Sigmoid colon (tissue), 4 donors: ENCODE measurements at regions not wholly inside any gene's neighbourhood (a gene's known extent, or its start where the extent isn't known, plus 50 kb on each side); places are given as distances from the start of the nearest gene placed in this dataset.

Experiments
- CTCF ChIP-seq, 4 experiments: fragments of 450-650 bp in 3 of 4; fragments of 200-600 bp in 1 of 4; IDR thresholded peaks; one replicate each; pipeline ENCODE4 v1.5.1; 2016 to 2019; ENCODE audit warnings: antibody characterized with exemption in 4 of 4, mild to moderate bottlenecking in 3 of 4, moderate library complexity in 2 of 4
- POLR2A ChIP-seq, 2 donors: fragments of 450-650 bp; IDR thresholded peaks; one replicate each; pipeline ENCODE4 v1.6.1; 2016; ENCODE audit warnings: antibody characterized with exemption in 2 of 2, mild to moderate bottlenecking in 2 of 2, moderate library complexity in 2 of 2
- POLR2AphosphoS5 ChIP-seq, 4 donors: sonication (generic); formaldehyde crosslinking; IDR thresholded peaks; one replicate each; pipeline ENCODE4 v1.6.1; 2017; ENCODE audit warnings: antibody characterized with exemption in 4 of 4

GRCh38 chr3:16686679-16687078, 81.5 kb upstream of the DAZL start:
- no peak for TF ChIP-seq POLR2A (IDR thresholded peaks at IDR 0.05)
- TF ChIP-seq POLR2AphosphoS5 (IDR thresholded peaks at IDR 0.05), result no peak
- TF ChIP-seq CTCF (IDR thresholded peaks at IDR 0.05), result no peak
